Kidney (tissue), 13 donors: ENCODE measurements at regions not wholly inside any gene's neighbourhood (a gene's known extent, or its start where the extent isn't known, plus 50 kb on each side); places are given as distances from the start of the nearest gene placed in this dataset.

Experiments
- DNase-seq, 5 donors: peaks; one replicate each; pipeline ENCODE4 v3.0.0-alpha.2; 2013 to 2020
- FAIRE-seq: peaks from 2 replicates; lab custom pipeline; 2012; peaks lifted over from hg19 to GRCh38; lab: Jason Lieb, UNC
- H3K27ac ChIP-seq, 2 donors: one replicate each; pipeline ENCODE4 v1.7.0; 2013; ENCODE audit warnings: low read depth in 2 of 2, low read length in 2 of 2, inconsistent platforms in 1 of 2
- H3K27me3 ChIP-seq: one replicate; pipeline ENCODE4 v1.7.1; 2013; ENCODE audit warnings: low read length, inconsistent platforms; ENCODE audit not compliant: control insufficient read depth, insufficient read depth
- H3K36me3 ChIP-seq, 3 donors: one replicate each; pipeline versions ENCODE4 v1.7.0 to v1.7.1; 2013; ENCODE audit warnings: low read length in 3 of 3, control low read depth in 1 of 3, inconsistent platforms in 1 of 3; ENCODE audit not compliant: insufficient read depth in 3 of 3, control insufficient read depth in 2 of 3
- H3K4me1 ChIP-seq, 3 donors: one replicate each; pipeline versions ENCODE4 v1.7.0 to v1.7.1; 2013; ENCODE audit warnings: low read length in 3 of 3, inconsistent platforms in 1 of 3, low read depth in 1 of 3; ENCODE audit not compliant: control insufficient read depth in 2 of 3, insufficient read depth in 2 of 3
- H3K4me3 ChIP-seq, 3 donors: one replicate each; pipeline versions ENCODE4 v1.7.0 to v1.8.1; 2013; ENCODE audit warnings: low read length in 3 of 3, control low read depth in 1 of 3, inconsistent platforms in 1 of 3
- H3K9ac ChIP-seq, 3 donors: one replicate each; pipeline versions ENCODE4 v1.7.0 to v1.7.1; 2013; ENCODE audit warnings: low read length in 3 of 3, control low read depth in 1 of 3, inconsistent platforms in 1 of 3
- H3K9me3 ChIP-seq, 3 donors: one replicate each; pipeline versions ENCODE4 v1.7.0 to v1.7.1; 2013; ENCODE audit warnings: low read length in 3 of 3, control low read depth in 1 of 3, inconsistent platforms in 1 of 3; ENCODE audit not compliant: control insufficient read depth in 2 of 3, insufficient read depth in 1 of 3
- intact Hi-C: fragments of 100-400 bp; cut with DNase I; formaldehyde crosslinking; loops from one replicate; pipeline ENCODE4 v1.11.1; 2022
- TF ChIP-seq, protein P1 (sequence below): IDR thresholded peaks from 3 replicates; pipeline ENCODE4 v1.5.1; 2012; ENCODE audit warnings: mild to moderate bottlenecking, moderate library complexity, borderline replicate concordance; ENCODE audit not compliant: insufficient read depth; ENCODE audit errors: extremely low read depth
- donor health status: control.
- donor health status: control.
- donor health status: control.
- donor health status: control.
- donor health status: control.
- donor health status: DM: yes; HTN: yes; CAD: no.
- donor health status: Normal renal cell carcinoma (clear cell type).

DNA sequence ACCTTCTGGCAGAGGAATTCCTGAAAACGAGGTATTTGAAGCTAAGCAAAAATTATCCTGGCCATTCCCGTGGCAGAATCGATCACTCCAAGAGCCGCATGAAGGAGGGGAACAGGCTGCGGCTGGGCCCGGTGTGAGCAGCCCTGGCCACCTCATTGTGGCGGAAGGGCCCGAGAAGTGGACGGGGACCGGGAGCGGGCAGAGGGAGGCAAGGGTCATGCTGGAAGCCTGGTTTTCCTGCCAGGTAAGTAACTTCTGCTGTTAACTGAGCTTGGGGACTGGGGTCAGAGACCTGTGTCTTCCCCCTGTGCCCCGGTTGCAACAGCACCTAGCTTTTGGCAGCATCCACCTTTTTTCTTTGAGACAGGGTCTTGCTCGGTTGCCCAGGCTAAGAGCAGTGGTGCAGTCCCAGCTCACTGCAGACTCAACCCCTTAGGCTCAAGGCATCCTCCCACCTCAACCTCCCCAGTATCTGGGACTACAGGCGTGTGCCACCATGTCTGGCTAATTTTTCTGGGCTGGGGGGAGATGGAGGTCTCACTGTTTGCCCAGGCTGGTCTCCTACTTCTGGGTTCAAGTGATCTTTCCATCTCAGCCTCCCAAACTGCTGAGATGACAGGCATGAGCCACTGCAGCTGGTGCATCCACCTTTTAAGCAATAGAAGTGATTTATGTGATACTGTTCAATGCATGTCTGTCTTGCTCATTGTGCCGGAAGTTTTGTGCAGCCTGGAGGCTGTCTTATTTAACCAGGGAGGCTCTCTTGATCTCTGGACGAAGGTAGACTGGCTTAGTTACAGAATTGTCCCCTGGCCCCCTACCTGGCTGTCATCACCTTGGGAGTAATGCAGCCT, 174.0 kb upstream of the MYL2 start:
- TF ChIP-seq, protein P1, sequence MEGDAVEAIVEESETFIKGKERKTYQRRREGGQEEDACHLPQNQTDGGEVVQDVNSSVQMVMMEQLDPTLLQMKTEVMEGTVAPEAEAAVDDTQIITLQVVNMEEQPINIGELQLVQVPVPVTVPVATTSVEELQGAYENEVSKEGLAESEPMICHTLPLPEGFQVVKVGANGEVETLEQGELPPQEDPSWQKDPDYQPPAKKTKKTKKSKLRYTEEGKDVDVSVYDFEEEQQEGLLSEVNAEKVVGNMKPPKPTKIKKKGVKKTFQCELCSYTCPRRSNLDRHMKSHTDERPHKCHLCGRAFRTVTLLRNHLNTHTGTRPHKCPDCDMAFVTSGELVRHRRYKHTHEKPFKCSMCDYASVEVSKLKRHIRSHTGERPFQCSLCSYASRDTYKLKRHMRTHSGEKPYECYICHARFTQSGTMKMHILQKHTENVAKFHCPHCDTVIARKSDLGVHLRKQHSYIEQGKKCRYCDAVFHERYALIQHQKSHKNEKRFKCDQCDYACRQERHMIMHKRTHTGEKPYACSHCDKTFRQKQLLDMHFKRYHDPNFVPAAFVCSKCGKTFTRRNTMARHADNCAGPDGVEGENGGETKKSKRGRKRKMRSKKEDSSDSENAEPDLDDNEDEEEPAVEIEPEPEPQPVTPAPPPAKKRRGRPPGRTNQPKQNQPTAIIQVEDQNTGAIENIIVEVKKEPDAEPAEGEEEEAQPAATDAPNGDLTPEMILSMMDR: no peak
- no peak overlapping the region for H3K4me3 ChIP-seq
- peak in 4 of 5 donors; percentile 47 to 62 (median 54) for DNase-seq
- H3K4me1 ChIP-seq: peaks cover 0 to 3% (median 0%) of the 10 kb centered on the region in 3 donors
- no peak overlapping the region for H3K27ac ChIP-seq
- intact Hi-C loops: no loop called here
- H3K9ac ChIP-seq: no peak overlapping the region
- no peak for FAIRE-seq
- H3K27me3 ChIP-seq: no peaks in the 10 kb centered on the region
- H3K36me3 ChIP-seq: no peaks in the 10 kb centered on the region
- no peaks in the 10 kb centered on the region for H3K9me3 ChIP-seq

DNA sequence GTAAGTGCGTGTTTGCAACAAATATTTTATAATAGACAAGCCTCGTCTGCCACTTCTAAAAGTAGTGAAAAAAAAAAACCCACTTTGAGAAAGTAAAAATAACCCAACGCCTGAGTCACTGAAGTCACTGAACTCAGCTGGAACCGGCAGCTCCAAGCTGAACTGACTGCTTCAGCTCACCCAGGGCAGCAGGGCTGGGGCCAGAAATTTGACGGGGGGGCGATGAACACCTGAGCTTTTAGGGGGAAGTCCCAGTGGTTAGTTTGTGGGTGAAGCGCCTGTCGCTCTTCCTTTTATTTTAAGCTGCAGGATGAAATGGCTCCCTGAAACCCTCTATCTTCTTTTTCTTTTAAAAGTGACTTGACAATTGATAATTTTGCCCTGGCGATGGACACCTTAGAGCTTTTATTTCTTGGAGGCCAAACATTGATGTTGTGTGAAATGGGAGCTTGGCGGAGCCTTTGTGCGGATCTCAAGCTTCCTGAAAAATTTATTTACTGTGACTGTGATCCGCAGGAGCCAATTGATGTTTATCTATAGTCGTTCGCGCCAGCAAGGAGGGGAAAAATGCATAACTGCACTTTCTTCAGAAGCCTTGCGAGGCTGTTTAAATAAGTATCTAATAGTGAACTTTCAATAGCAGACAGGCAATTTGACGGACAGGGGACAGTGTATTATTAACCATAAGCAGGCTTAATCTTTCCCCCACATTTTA, 173.2 kb upstream of the MYL2 start:
- no peaks in the 10 kb centered on the region for H3K36me3 ChIP-seq
- no peaks in the 10 kb centered on the region for H3K9me3 ChIP-seq
- TF ChIP-seq, protein P1: no peak
- intact Hi-C loops: no loop called here
- FAIRE-seq: no peak
- H3K27me3 ChIP-seq: no peaks in the 10 kb centered on the region
- H3K4me1 ChIP-seq: peaks cover 0 to 3% (median 0%) of the 10 kb centered on the region in 3 donors
- no peak overlapping the region for H3K4me3 ChIP-seq
- DNase-seq: peak in 3 of 5 donors; percentile 32 to 44 (median 39)
- H3K27ac ChIP-seq: no peak overlapping the region
- H3K9ac ChIP-seq: no peak overlapping the region

DNA sequence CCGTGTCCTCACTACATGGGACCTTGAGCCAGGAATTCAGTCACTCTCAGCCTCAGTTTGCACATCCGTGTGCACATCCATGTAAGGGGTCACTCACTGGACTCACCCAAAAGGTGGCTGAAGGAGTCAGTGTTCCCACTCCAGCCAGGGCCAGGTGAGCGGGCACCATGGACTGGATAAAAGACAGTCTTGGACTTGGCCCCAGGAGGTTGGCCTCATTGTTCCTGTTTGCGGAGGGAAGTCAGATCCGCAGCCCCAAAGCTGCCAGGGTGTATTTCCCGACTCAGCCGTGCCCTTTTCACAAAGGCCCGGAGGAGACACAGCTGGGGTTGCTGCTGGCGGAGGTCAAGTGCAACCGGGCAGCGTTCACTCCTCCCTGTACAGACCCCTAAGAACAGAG, 170.7 kb upstream of the MYL2 start:
- DNase-seq: no peak
- no peaks in the 10 kb centered on the region for H3K27me3 ChIP-seq

More for the DNA sequence above, 170.7 kb upstream of the MYL2 start:
- H3K4me1 ChIP-seq: peaks cover 0 to 3% (median 0%) of the 10 kb centered on the region in 3 donors
- H3K9ac ChIP-seq: no peak overlapping the region
- intact Hi-C loops: no loop called here
- TF ChIP-seq, protein P1: no peak
- no peak overlapping the region for H3K4me3 ChIP-seq
- no peak for FAIRE-seq
- H3K36me3 ChIP-seq: no peaks in the 10 kb centered on the region
- no peak overlapping the region for H3K27ac ChIP-seq
- peaks cover 0 to 1% (median 0%) of the 10 kb centered on the region in 3 donors for H3K9me3 ChIP-seq
